Stomach (tissue), 8 donors: ENCODE measurements at regions not wholly inside any gene's neighbourhood (a gene's known extent, or its start where the extent isn't known, plus 50 kb on each side); places are given as distances from the start of the nearest gene placed in this dataset.
"Not testable (repeated sequence)": the region's sequence is repeated elsewhere in the genome, so short reads cannot be mapped to it uniquely, and the experiment has no call there.

ENCODE experiments used
- DNase-seq, 2 donors: peaks; one replicate each; pipeline versions ENCODE4 v3.0.0 to v3.0.0-alpha.2; 2013 to 2019
- H3K27ac ChIP-seq, 5 donors: fragments of 200-600 bp in 4 of 5; sonication (generic) in 4 of 5; one replicate each; pipeline ENCODE4 v1.5.1; 2013 to 2019; ENCODE audit warnings: mild to moderate bottlenecking in 1 of 5, moderate library complexity in 1 of 5
- H3K27me3 ChIP-seq, 3 donors: fragments of 200-600 bp; sonication (generic); one replicate each; pipeline ENCODE4 v1.5.1; 2017 to 2019; ENCODE audit warnings: mixed run types in 1 of 3
- H3K36me3 ChIP-seq, 4 donors: fragments of 200-600 bp; sonication (generic); 1 replicate in 3 of 4; 2 replicates in 1 of 4; pipeline ENCODE4 v1.5.1; 2016 to 2019
- H3K4me1 ChIP-seq, 4 donors: fragments of 200-600 bp; sonication (generic); one replicate each; pipeline ENCODE4 v1.5.1; 2016 to 2019
- H3K4me3 ChIP-seq, 4 donors: fragments of 200-600 bp; sonication (generic) in 3 of 4; one replicate each; pipeline ENCODE4 v1.5.1; 2016 to 2019; ENCODE audit warnings: mild to moderate bottlenecking in 1 of 4
- H3K9me3 ChIP-seq, 4 donors: fragments of 200-600 bp; sonication (generic); one replicate each; pipeline ENCODE4 v1.5.1; 2016 to 2019
- CTCF ChIP-seq, 7 experiments: fragments of 450-650 bp in 4 of 7; fragments of 200-600 bp in 3 of 7; sonication (generic) in 3 of 7; IDR thresholded peaks; one replicate each; pipeline ENCODE4 v1.5.1; 2016 to 2019; ENCODE audit warnings: antibody characterized with exemption in 7 of 7, control low read depth in 2 of 7, mild to moderate bottlenecking in 1 of 7
- EP300 ChIP-seq: sonication (generic); formaldehyde crosslinking; IDR thresholded peaks from one replicate; pipeline ENCODE4 v1.6.1; 2017; ENCODE audit warnings: antibody characterized with exemption
- POLR2A ChIP-seq, 4 donors: fragments of 450-650 bp; IDR thresholded peaks; one replicate each; pipeline ENCODE4 v1.6.1; 2016; ENCODE audit warnings: antibody characterized with exemption in 4 of 4, control low read depth in 2 of 4, mild to moderate bottlenecking in 1 of 4, moderate library complexity in 1 of 4
- POLR2AphosphoS5 ChIP-seq, 3 donors: sonication (generic); formaldehyde crosslinking; IDR thresholded peaks; one replicate each; pipeline ENCODE4 v1.6.1; 2016; ENCODE audit warnings: antibody characterized with exemption in 3 of 3
- WGBS, 5 donors: extraction: QIAGEN DNeasy Blood & Tissue Kit in 3 of 5; methylation state at CpG; one replicate each; pipeline versions ENCODE4 v1.1.5 to v1.1.7; 2013 to 2018; 5-methylcytosine and 5-hydroxymethylcytosine counted together
- intact Hi-C: fragments of 100-400 bp; cut with DNase I; formaldehyde crosslinking; loops from one replicate; pipeline ENCODE4 v1.15.1; 2023; ENCODE audit warnings: low total_unique reads
- donor health status: healthy with polysubstance abuse.
- donor health status: Bipolar disorder and iron deficiency.
- donor health status: healthy.

DNA sequence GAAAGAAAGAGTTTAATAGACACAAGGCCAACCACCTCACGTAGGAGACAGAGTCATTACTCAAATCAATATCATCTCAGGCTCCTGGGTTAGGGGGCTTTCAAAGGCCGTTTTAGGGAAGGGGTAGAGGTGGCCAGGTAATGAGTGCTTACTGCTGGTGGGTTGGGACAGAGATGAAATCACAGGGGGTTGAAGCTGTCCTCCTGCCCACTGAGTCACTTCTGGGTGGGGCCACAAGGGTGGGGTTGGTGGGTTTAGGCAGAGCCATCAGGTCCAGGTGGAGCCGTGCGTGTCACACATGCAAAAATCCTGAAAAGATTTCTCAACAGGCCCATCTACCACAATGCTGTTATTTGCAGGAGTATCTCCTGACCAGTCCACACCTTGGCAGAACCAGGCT is 167.0 kb upstream of the EXOC2 start:
- WGBS, 5 donors: 80 to 91% (median 86%) methylated on average over 4 of the region's 4 CpGs
- no peaks in the 10 kb centered on the region for H3K36me3 ChIP-seq
- peaks cover 0 to 8% (median 2%) of the 10 kb centered on the region in 4 donors for H3K4me1 ChIP-seq
- no peak overlapping the region for H3K27ac ChIP-seq
- intact Hi-C loops: no loop called here
- H3K4me3 ChIP-seq: no peak overlapping the region
- no peak for DNase-seq
- H3K27me3 ChIP-seq: peaks cover 0 to 6% (median 0%) of the 10 kb centered on the region in 3 donors
- no peaks in the 10 kb centered on the region for H3K9me3 ChIP-seq
- TF ChIP-seq EP300 (no peak), POLR2A (IDR thresholded peaks at IDR 0.05) (no peak), POLR2AphosphoS5 (IDR thresholded peaks at IDR 0.05) (no peak), CTCF (IDR thresholded peaks at IDR 0.05) (no peak)

DNA sequence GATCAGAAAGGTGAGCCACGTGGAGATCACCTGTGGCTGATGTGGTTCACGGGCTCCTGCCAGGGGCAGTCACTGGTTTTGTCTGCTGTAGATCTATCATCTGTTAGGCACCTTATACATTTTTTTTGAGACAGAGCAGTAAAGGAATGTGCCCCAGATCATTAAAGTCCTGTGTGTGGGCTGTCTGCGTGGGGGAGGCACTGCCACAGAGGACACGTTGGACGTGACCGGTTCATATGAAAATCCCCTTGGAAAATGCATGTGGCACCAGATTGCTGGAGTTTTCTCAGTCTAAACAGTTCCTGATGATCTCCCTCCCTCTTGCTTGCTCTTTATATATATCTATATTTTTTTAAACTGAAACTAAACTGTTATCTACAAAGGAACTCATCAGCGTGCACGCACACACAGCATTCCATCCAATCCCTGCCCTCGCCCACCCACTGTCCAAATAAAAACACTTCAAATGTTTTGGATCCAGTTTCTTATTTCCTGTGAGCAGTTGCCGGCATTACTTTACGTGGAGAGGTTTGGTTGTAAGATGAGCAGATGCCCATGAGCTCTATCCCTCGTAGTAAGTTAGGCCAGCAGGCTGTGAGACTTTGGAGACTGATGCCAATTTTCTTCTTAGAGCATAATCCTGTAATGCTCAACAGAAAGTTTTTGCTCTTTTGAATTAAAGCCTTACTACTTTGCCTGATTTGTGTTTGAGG is 161.6 kb upstream of the EXOC2 start:
- no peak overlapping the region for H3K4me3 ChIP-seq
- 52 to 66% (median 58%) methylated on average over 12 of the region's 12 CpGs for WGBS, 5 donors
- DNase-seq: peak in 1 of 2 donors; percentile 52

GRCh38 chr6:852216-852615 is 159.3 kb upstream of the EXOC2 start:
- H3K27ac ChIP-seq: not testable (repeated sequence)

More for the DNA sequence above, 161.6 kb upstream of the EXOC2 start:
- peaks cover 0 to 10% (median 3%) of the 10 kb centered on the region in 4 donors for H3K4me1 ChIP-seq
- no peaks in the 10 kb centered on the region for H3K9me3 ChIP-seq
- intact Hi-C loops: no loop called here
- H3K27me3 ChIP-seq: no peaks in the 10 kb centered on the region
- no peak for TF ChIP-seq CTCF (IDR thresholded peaks at IDR 0.05)
- TF ChIP-seq EP300: no peak
- no peak for TF ChIP-seq POLR2A (IDR thresholded peaks at IDR 0.05)
- no peak for TF ChIP-seq POLR2AphosphoS5 (IDR thresholded peaks at IDR 0.05)
- no peak overlapping the region for H3K27ac ChIP-seq
- no peaks in the 10 kb centered on the region for H3K36me3 ChIP-seq

DNA sequence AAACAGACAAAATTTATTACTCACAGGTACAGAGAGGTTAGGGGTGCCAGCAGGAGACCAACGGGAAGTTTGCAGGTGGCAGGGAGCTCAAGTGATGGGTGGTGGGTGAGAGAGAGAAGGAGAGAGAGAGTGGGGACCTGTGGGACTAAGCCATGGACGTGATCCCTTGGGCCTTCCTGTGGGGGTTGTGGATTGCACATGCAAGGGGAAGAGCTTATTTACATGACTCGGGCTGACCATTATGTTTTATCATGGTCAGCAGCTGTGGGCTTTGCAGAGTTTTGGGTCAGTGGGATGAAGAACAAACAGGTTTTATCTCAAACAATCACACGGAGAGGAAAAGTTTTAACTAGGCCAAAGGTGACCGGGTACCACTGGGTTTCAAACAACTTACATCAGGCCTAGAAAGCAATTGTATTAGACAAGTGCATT is 156.2 kb upstream of the EXOC2 start:
- intact Hi-C loops: no loop called here
- no peaks in the 10 kb centered on the region for H3K4me1 ChIP-seq
- DNase-seq: no peak
- no peaks in the 10 kb centered on the region for H3K36me3 ChIP-seq
- TF ChIP-seq POLR2A (IDR thresholded peaks at IDR 0.05) (no peak), CTCF (IDR thresholded peaks at IDR 0.05) (no peak), EP300 (no peak), POLR2AphosphoS5 (IDR thresholded peaks at IDR 0.05) (no peak)
- H3K4me3 ChIP-seq: no peak overlapping the region
- 66 to 71% (median 69%) methylated on average over 5 of the region's 5 CpGs for WGBS, 5 donors
- no peak overlapping the region for H3K27ac ChIP-seq
- H3K9me3 ChIP-seq: no peaks in the 10 kb centered on the region
- no peaks in the 10 kb centered on the region for H3K27me3 ChIP-seq

More at GRCh38 chr6:852216-852615, 159.3 kb upstream of the EXOC2 start:
- H3K4me1 ChIP-seq, H3K9me3 ChIP-seq, intact Hi-C loops, H3K4me3 ChIP-seq, H3K27me3 ChIP-seq, DNase-seq, H3K36me3 ChIP-seq: not testable (repeated sequence)
- 92 to 95% (median 94%) methylated on average over 5 of the region's 5 CpGs for WGBS, 5 donors

GRCh38 chr6:845566-845965 is 152.6 kb upstream of the EXOC2 start:
- Histone ChIP-seq H3K27ac (no peak overlapping the region), H3K9me3 (no peaks in the 10 kb centered on the region), H3K27me3 (no peaks in the 10 kb centered on the region), H3K4me3 (no peak overlapping the region), H3K4me1 (peaks cover 0 to 5% (median 0%) of the 10 kb centered on the region in 4 donors), H3K36me3 (no peaks in the 10 kb centered on the region)
- TF ChIP-seq EP300 (no peak), POLR2A (IDR thresholded peaks at IDR 0.05) (no peak), CTCF (IDR thresholded peaks at IDR 0.05) (no peak), POLR2AphosphoS5 (IDR thresholded peaks at IDR 0.05) (no peak)
- 34 to 51% (median 48%) methylated on average over 2 of the region's 2 CpGs for WGBS, 5 donors
- intact Hi-C loops: no loop called here
- DNase-seq: no peak
